GM12873 (cell line): ENCODE measurements at regions not wholly inside any gene's neighbourhood (a gene's known extent, or its start where the extent isn't known, plus 50 kb on each side); places are given as distances from the start of the nearest gene placed in this dataset.

ENCODE experiments used
- CTCF ChIP-seq: IDR thresholded peaks from 2 replicates; pipeline ENCODE4 v1.5.1; 2012; ENCODE audit warnings: low read depth, mild to moderate bottlenecking, moderate library complexity, low read length, control low read depth; ENCODE audit not compliant: insufficient read depth; ENCODE audit errors: missing control alignments

- no peak for TF ChIP-seq CTCF
Observed at GRCh38 chr3:70874196-70874595, 561.8 kb upstream of the MDFIC2 start.

GRCh38 chr3:70873686-70874085, 561.2 kb upstream of the MDFIC2 start:
- TF ChIP-seq CTCF = no peak

GRCh38 chr3:70871909-70872656, 559.6 kb upstream of the MDFIC2 start:
- no peak for TF ChIP-seq CTCF

GRCh38 chr3:70870576-70870975, 558.1 kb upstream of the MDFIC2 start:
- TF ChIP-seq CTCF = no peak

GRCh38 chr3:70868561-70868960, 556.1 kb upstream of the MDFIC2 start:
- no peak for TF ChIP-seq CTCF

GRCh38 chr3:70863049-70863448, 550.6 kb upstream of the MDFIC2 start:
- no peak for TF ChIP-seq CTCF

- no peak for TF ChIP-seq CTCF
Observed at GRCh38 chr3:70861855-70862254, 549.4 kb upstream of the MDFIC2 start.

- no peak for TF ChIP-seq CTCF
Observed at GRCh38 chr3:70861234-70861633, 548.8 kb upstream of the MDFIC2 start.
